Liver (tissue), 3 donors: ENCODE measurements at regions not wholly inside any gene's neighbourhood (a gene's known extent, or its start where the extent isn't known, plus 50 kb on each side); places are given as distances from the start of the nearest gene placed in this dataset.

ENCODE experiments used
- HNF4A ChIP-seq, 2 donors: conservative IDR thresholded peaks; 2 replicates each; pipeline ENCODE4 v1.6.1; 2016; ENCODE audit warnings: antibody characterized with exemption in 2 of 2, mild to moderate bottlenecking in 2 of 2
- JUND ChIP-seq, 2 donors: IDR thresholded peaks; 2 replicates each; pipeline ENCODE4 v1.6.1; 2016; ENCODE audit warnings: antibody characterized with exemption in 2 of 2
- TF ChIP-seq, protein P1 (sequence below): fragments of 150-350 bp; IDR thresholded peaks from 2 replicates; pipeline ENCODE4 v1.5.1; 2017; ENCODE audit warnings: improper control_type of control experiment, low read depth, low read length; ENCODE audit not compliant: missing input control
- TF ChIP-seq, protein P2 (sequence below): IDR thresholded peaks from 2 replicates; pipeline ENCODE4 v1.6.1; 2016; ENCODE audit warnings: antibody characterized with exemption, mild to moderate bottlenecking
- donor health status: healthy.
- donor health status: healthy.

DNA sequence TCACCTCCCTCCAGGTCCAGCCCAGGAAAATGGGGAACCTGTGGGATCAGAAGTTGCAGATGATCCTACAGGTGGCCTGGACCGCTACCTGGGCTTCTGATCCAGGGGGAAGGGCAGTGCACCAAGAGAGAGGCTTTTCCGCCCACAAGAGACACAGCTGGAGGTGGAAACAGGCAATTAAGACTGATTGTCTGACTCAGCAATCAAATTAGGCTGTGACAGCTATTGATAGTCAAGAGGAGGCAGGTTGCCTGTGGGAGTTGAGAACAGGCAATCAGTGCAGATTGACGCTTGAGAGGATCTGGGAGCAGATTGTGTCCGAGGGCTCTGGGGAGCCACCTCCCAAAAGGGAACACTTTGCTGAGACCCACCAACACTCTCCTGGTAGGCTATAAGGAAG is 71.1 kb upstream of the SLC44A1 start:
- TF ChIP-seq, protein P1, sequence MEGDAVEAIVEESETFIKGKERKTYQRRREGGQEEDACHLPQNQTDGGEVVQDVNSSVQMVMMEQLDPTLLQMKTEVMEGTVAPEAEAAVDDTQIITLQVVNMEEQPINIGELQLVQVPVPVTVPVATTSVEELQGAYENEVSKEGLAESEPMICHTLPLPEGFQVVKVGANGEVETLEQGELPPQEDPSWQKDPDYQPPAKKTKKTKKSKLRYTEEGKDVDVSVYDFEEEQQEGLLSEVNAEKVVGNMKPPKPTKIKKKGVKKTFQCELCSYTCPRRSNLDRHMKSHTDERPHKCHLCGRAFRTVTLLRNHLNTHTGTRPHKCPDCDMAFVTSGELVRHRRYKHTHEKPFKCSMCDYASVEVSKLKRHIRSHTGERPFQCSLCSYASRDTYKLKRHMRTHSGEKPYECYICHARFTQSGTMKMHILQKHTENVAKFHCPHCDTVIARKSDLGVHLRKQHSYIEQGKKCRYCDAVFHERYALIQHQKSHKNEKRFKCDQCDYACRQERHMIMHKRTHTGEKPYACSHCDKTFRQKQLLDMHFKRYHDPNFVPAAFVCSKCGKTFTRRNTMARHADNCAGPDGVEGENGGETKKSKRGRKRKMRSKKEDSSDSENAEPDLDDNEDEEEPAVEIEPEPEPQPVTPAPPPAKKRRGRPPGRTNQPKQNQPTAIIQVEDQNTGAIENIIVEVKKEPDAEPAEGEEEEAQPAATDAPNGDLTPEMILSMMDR = no peak
- TF ChIP-seq HNF4A (conservative IDR thresholded peaks at IDR 0.05) (no peak), JUND (IDR thresholded peaks at IDR 0.05) (no peak)
- TF ChIP-seq, protein P2, sequence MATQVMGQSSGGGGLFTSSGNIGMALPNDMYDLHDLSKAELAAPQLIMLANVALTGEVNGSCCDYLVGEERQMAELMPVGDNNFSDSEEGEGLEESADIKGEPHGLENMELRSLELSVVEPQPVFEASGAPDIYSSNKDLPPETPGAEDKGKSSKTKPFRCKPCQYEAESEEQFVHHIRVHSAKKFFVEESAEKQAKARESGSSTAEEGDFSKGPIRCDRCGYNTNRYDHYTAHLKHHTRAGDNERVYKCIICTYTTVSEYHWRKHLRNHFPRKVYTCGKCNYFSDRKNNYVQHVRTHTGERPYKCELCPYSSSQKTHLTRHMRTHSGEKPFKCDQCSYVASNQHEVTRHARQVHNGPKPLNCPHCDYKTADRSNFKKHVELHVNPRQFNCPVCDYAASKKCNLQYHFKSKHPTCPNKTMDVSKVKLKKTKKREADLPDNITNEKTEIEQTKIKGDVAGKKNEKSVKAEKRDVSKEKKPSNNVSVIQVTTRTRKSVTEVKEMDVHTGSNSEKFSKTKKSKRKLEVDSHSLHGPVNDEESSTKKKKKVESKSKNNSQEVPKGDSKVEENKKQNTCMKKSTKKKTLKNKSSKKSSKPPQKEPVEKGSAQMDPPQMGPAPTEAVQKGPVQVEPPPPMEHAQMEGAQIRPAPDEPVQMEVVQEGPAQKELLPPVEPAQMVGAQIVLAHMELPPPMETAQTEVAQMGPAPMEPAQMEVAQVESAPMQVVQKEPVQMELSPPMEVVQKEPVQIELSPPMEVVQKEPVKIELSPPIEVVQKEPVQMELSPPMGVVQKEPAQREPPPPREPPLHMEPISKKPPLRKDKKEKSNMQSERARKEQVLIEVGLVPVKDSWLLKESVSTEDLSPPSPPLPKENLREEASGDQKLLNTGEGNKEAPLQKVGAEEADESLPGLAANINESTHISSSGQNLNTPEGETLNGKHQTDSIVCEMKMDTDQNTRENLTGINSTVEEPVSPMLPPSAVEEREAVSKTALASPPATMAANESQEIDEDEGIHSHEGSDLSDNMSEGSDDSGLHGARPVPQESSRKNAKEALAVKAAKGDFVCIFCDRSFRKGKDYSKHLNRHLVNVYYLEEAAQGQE = no peak
